ENCODE measurements at regions not wholly inside any gene's neighbourhood (a gene's known extent, or its start where the extent isn't known, plus 50 kb on each side); places are given as distances from the start of the nearest gene placed in this dataset.

DNA sequence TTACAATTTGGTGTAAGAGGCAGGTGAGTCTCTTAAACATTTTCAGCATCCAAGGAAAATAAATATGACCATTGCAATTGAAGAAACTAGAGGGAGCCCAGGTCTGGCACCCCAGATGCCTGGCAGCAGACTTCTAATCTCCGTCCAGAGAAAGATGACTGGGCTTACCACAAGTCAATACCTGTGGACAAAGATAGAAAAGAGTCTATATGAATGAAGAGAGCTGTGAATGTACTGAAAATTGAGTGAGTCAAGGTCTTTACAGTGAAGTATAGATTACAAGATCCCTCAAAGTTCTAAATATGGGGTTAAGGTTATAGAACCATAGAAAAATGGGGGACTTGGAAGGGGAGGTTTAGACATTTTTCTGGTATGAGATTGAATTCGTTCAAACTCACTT is 827.4 kb upstream of the NR2F2 start:
- Mint-ChIP-seq H3K4me1 (ENCODE audit: low read depth, unreplicated experiment) (no peaks in the 10 kb centered on the region), H3K4me3 (ENCODE audit: unreplicated experiment) (no peak overlapping the region), H3K9me3 (ENCODE audit: unreplicated experiment) (no peaks in the 10 kb centered on the region), H3K27ac (ENCODE audit: unreplicated experiment) (no peak overlapping the region), H3K36me3 (ENCODE audit: unreplicated experiment) (no peaks in the 10 kb centered on the region), H3K27me3 (ENCODE audit: unreplicated experiment) (no peaks in the 10 kb centered on the region)
- DNase-seq: no peak
- TF ChIP-seq, protein P1, sequence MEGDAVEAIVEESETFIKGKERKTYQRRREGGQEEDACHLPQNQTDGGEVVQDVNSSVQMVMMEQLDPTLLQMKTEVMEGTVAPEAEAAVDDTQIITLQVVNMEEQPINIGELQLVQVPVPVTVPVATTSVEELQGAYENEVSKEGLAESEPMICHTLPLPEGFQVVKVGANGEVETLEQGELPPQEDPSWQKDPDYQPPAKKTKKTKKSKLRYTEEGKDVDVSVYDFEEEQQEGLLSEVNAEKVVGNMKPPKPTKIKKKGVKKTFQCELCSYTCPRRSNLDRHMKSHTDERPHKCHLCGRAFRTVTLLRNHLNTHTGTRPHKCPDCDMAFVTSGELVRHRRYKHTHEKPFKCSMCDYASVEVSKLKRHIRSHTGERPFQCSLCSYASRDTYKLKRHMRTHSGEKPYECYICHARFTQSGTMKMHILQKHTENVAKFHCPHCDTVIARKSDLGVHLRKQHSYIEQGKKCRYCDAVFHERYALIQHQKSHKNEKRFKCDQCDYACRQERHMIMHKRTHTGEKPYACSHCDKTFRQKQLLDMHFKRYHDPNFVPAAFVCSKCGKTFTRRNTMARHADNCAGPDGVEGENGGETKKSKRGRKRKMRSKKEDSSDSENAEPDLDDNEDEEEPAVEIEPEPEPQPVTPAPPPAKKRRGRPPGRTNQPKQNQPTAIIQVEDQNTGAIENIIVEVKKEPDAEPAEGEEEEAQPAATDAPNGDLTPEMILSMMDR (IDR thresholded peaks at IDR 0.05; ENCODE audit: partially characterized antibody, unreplicated experiment): no peak

DNA sequence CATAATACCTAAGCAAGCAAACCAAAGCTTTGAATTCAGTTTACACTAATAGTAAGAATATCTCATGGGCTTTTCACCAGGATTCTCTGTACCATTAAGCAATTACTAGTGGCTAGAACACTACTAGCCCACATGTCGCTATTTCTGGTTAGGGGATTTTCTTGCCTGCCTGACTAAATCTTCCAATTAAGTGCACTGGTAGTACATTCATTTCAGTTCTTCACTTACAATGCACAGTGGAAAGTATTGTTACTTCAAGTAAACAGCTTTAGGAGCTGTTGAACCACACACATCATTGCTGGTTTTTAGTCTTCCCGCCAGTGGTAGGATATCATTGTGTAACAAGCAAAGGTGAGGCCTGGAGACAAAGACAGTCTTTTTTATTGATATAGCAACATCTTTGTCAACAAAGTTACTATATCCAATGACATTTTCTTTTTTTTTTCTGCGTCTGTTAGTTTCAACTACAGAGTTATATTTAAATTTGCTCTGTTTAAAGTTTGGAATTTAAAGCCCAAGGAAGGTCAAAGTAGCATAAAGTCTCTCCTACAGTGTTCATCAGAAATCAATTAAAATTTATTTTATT is 826.8 kb upstream of the NR2F2 start:
- no peak overlapping the region for H3K27ac Mint-ChIP-seq (ENCODE audit: unreplicated experiment)
- TF ChIP-seq, protein P1 (IDR thresholded peaks at IDR 0.05; ENCODE audit: partially characterized antibody, unreplicated experiment): no peak
- no peaks in the 10 kb centered on the region for H3K27me3 Mint-ChIP-seq (ENCODE audit: unreplicated experiment)
- no peak overlapping the region for H3K4me3 Mint-ChIP-seq (ENCODE audit: unreplicated experiment)
- no peak for DNase-seq
- H3K36me3 Mint-ChIP-seq (ENCODE audit: unreplicated experiment): no peaks in the 10 kb centered on the region
- no peaks in the 10 kb centered on the region for H3K4me1 Mint-ChIP-seq (ENCODE audit: low read depth, unreplicated experiment)
- H3K9me3 Mint-ChIP-seq (ENCODE audit: unreplicated experiment): no peaks in the 10 kb centered on the region

- TF ChIP-seq, protein P1 (IDR thresholded peaks at IDR 0.05; ENCODE audit: partially characterized antibody, unreplicated experiment): no peak
- DNase-seq: no peak
- Mint-ChIP-seq H3K27ac (ENCODE audit: unreplicated experiment) (no peak overlapping the region), H3K4me3 (ENCODE audit: unreplicated experiment) (no peak overlapping the region), H3K9me3 (ENCODE audit: unreplicated experiment) (no peaks in the 10 kb centered on the region), H3K27me3 (ENCODE audit: unreplicated experiment) (no peaks in the 10 kb centered on the region), H3K4me1 (ENCODE audit: low read depth, unreplicated experiment) (no peaks in the 10 kb centered on the region), H3K36me3 (ENCODE audit: unreplicated experiment) (no peaks in the 10 kb centered on the region)
Observed at GRCh38 chr15:95511671-95512070, 818.8 kb upstream of the NR2F2 start.

DNA sequence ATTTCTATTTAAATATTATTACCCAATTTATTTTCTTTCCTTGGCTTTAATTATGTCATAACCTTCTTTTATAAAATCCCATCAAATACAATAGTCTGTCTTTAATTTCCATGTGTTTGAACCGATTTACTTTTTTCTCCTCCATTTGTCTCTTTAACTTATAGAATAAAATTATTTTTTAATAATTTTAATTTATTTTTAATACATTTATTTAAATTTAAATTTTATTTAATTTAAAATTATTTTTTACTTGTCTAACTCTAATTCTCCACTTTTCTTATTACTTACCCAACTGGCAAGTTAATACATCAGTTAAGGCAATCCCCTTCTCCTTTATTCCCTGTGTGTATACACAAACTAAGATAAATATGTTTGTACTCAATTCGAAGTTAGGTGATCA is 817.6 kb upstream of the NR2F2 start:
- TF ChIP-seq, protein P1 (IDR thresholded peaks at IDR 0.05; ENCODE audit: partially characterized antibody, unreplicated experiment): no peak
- no peaks in the 10 kb centered on the region for H3K4me1 Mint-ChIP-seq (ENCODE audit: low read depth, unreplicated experiment)

DNA sequence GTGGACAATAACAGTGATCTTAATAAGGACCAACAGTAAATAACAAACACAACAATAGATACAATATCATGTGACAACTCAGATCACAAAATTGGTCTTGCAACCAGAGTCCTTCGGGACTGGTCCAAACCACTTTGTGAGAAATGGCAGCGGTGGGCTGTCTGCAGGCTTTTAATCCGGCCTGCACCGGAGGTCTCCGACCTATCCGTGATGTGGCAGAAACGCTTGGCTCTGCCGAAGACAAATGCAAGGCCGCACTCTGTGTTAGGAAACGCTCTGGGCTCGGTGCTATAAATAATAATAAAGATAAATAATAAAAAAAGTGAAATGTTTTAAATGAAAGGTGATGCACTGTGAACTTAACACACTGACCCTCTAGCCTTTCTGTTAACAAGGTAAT is 810.6 kb upstream of the NR2F2 start:
- DNase-seq: peak; percentile 21
- TF ChIP-seq, protein P1 (IDR thresholded peaks at IDR 0.05; ENCODE audit: partially characterized antibody, unreplicated experiment): no peak
- Mint-ChIP-seq H3K4me1 (ENCODE audit: low read depth, unreplicated experiment) (no peaks in the 10 kb centered on the region), H3K27me3 (ENCODE audit: unreplicated experiment) (no peaks in the 10 kb centered on the region), H3K9me3 (ENCODE audit: unreplicated experiment) (no peaks in the 10 kb centered on the region), H3K36me3 (ENCODE audit: unreplicated experiment) (no peaks in the 10 kb centered on the region), H3K4me3 (ENCODE audit: unreplicated experiment) (no peak overlapping the region), H3K27ac (ENCODE audit: unreplicated experiment) (no peak overlapping the region)

More for the DNA sequence above, 817.6 kb upstream of the NR2F2 start:
- H3K4me3 Mint-ChIP-seq (ENCODE audit: unreplicated experiment): no peak overlapping the region
- H3K36me3 Mint-ChIP-seq (ENCODE audit: unreplicated experiment): no peaks in the 10 kb centered on the region
- no peak overlapping the region for H3K27ac Mint-ChIP-seq (ENCODE audit: unreplicated experiment)
- no peak for DNase-seq
- H3K27me3 Mint-ChIP-seq (ENCODE audit: unreplicated experiment): no peaks in the 10 kb centered on the region
- H3K9me3 Mint-ChIP-seq (ENCODE audit: unreplicated experiment): no peaks in the 10 kb centered on the region

Data from glutamatergic neuron (in vitro differentiated cells).